Fibroblast of mammary gland (primary cell): ENCODE measurements at regions not wholly inside any gene's neighbourhood (a gene's known extent, or its start where the extent isn't known, plus 50 kb on each side); places are given as distances from the start of the nearest gene placed in this dataset.

Source experiments
- DNase-seq: peaks from one replicate; pipeline ENCODE4 v3.0.0-alpha.2; 2010; ENCODE audit warnings: low read depth
- H3K4me3 ChIP-seq: 2 replicates; pipeline ENCODE4 v1.5.1; 2011; ENCODE audit warnings: low read depth, mild to moderate bottlenecking, low read length, moderate library complexity; ENCODE audit not compliant: control insufficient read depth
- TF ChIP-seq, protein P1 (sequence below): conservative IDR thresholded peaks from 2 replicates; pipeline ENCODE4 v1.5.1; 2011; ENCODE audit warnings: low read depth, low read length, inconsistent platforms; ENCODE audit not compliant: control insufficient read depth, insufficient read depth

GRCh38 chr2:129748250-129748649 is 231.2 kb upstream of the RAB6C start:
- no peak overlapping the region for H3K4me3 ChIP-seq
- DNase-seq: no peak
- TF ChIP-seq, protein P1, sequence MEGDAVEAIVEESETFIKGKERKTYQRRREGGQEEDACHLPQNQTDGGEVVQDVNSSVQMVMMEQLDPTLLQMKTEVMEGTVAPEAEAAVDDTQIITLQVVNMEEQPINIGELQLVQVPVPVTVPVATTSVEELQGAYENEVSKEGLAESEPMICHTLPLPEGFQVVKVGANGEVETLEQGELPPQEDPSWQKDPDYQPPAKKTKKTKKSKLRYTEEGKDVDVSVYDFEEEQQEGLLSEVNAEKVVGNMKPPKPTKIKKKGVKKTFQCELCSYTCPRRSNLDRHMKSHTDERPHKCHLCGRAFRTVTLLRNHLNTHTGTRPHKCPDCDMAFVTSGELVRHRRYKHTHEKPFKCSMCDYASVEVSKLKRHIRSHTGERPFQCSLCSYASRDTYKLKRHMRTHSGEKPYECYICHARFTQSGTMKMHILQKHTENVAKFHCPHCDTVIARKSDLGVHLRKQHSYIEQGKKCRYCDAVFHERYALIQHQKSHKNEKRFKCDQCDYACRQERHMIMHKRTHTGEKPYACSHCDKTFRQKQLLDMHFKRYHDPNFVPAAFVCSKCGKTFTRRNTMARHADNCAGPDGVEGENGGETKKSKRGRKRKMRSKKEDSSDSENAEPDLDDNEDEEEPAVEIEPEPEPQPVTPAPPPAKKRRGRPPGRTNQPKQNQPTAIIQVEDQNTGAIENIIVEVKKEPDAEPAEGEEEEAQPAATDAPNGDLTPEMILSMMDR: no peak

GRCh38 chr2:129748653-129749052 is 230.8 kb upstream of the RAB6C start:
- TF ChIP-seq, protein P1: no peak
- no peak overlapping the region for H3K4me3 ChIP-seq
- DNase-seq: no peak

- H3K4me3 ChIP-seq: no peak overlapping the region
- no peak for DNase-seq
- TF ChIP-seq, protein P1: no peak
Measured at GRCh38 chr2:129751409-129751808, 228.1 kb upstream of the RAB6C start.

DNA sequence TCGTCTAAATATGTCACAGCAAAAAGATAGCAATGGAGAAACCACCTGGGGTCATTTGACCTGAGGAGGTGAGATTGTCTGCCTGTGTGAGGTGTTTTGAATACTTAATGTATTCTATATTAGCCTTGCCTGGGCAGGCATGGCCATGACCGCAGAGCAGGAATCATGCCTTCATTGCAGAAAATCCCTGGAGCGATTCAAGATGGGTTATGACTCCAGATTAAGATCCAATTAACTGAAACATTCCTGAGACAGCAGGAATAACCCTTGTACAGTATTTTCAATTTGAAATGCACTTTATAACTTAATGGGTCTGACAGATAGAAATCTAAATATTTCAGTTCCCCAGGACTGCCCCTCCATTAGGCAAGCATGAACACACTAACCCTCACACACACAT is 227.3 kb upstream of the RAB6C start:
- no peak overlapping the region for H3K4me3 ChIP-seq
- TF ChIP-seq, protein P1: no peak
- no peak for DNase-seq

DNA sequence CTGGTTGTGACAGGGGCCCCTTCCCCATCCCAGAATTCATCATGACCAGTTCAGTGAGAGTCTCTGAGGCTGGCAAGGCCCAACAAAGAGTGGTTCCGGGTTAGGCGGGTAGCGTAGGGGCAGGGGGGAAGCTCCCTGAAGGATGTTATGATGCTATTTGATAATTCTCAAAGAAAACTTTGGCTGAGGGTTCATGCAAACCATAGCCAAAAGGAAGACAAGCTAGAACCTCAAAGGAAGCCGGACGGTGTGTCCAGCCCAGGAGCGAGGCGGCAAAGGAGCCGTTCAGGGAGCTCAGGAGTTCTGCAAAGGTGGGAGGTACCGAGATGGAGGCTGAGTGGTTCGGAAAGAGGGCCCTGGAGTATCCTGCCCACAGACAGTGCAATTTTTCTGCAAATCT is 226.8 kb upstream of the RAB6C start:
- no peak for DNase-seq
- TF ChIP-seq, protein P1: no peak
- no peak overlapping the region for H3K4me3 ChIP-seq

DNA sequence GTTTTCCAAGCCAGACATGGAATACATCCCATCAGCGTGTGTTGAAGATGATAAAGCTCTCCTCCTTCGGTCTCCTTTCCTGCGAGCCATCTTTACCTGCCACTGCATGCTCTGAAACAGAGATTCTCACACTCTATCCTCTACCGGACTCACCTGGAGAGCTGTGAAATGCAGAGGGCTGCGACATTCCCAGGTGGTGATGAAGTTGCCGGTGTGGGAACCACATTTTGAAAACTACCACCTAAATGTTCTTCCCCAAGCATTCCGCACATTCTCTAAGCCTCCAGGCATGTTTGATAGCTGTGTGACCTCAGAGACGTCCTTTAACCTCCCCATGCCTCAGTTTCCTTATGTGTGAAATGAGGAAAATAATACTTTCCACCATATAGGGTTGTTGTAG is 226.2 kb upstream of the RAB6C start:
- TF ChIP-seq, protein P1: no peak
- no peak for DNase-seq
- H3K4me3 ChIP-seq: no peak overlapping the region

DNA sequence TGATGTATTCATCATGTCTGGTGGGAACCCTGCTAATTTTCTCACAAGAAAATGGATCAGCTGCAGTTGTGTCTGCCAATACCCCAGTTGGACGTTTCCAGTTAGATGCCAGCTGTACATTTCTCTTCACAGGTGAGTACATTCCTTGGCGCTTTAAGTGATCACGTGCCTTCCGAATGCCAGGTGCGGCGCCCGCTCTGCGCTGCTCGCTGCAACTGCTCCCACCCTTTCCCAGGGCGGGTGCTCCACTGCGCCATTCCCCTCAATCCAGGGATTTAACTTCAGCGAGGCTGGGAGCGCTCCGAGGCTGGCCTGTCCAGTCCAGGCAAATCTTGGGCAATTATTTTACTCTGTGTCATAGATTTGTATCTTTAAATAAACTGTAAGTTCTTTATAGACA is 225.0 kb upstream of the RAB6C start:
- H3K4me3 ChIP-seq: no peak overlapping the region
- no peak for DNase-seq
- TF ChIP-seq, protein P1: no peak
